CD14-positive monocyte (primary cell): ENCODE measurements at regions not wholly inside any gene's neighbourhood (a gene's known extent, or its start where the extent isn't known, plus 50 kb on each side); places are given as distances from the start of the nearest gene placed in this dataset.

Experiments
- DNase-seq, 3 donors: peaks; one replicate each; pipeline ENCODE4 v3.0.0-alpha.2; 2011 to 2022
- H2AFZ ChIP-seq: 2 replicates; pipeline ENCODE4 v1.6.0; 2012; ENCODE audit warnings: mild to moderate bottlenecking, low read depth, low read length, inconsistent platforms; ENCODE audit not compliant: insufficient read depth, poor library complexity, severe bottlenecking
- H3K27ac ChIP-seq, 2 donors: 1 replicate in 1 of 2; 2 replicates in 1 of 2; pipeline ENCODE4 v1.5.1; 2012 to 2013; ENCODE audit warnings: low read length in 2 of 2, control low read depth in 1 of 2, inconsistent platforms in 1 of 2, low read depth in 1 of 2, mild to moderate bottlenecking in 1 of 2
- H3K27me3 ChIP-seq, 2 donors: one replicate each; pipeline versions ENCODE4 v1.6.0 to v1.6.1; 2011 to 2013; ENCODE audit warnings: low read length in 2 of 2; ENCODE audit not compliant: control insufficient read depth in 2 of 2, insufficient read depth in 2 of 2
- H3K36me3 ChIP-seq, 2 donors: replicated peaks in 1 of 2; 1 replicate in 1 of 2; 2 replicates in 1 of 2; pipeline versions ENCODE4 v1.5.1 to v1.6.1; 2012 to 2013; ENCODE audit warnings: low read length in 2 of 2, control low read depth in 1 of 2, inconsistent platforms in 1 of 2, mild to moderate bottlenecking in 1 of 2; ENCODE audit not compliant: insufficient read depth in 2 of 2, control insufficient read depth in 1 of 2
- H3K4me1 ChIP-seq, 2 donors: 1 replicate in 1 of 2; 2 replicates in 1 of 2; pipeline versions ENCODE4 v1.5.1 to v1.6.1; 2012 to 2013; ENCODE audit warnings: low read length in 2 of 2, control low read depth in 1 of 2, inconsistent platforms in 1 of 2, mild to moderate bottlenecking in 1 of 2, moderate library complexity in 1 of 2; ENCODE audit not compliant: insufficient read depth in 2 of 2, control insufficient read depth in 1 of 2
- H3K4me2 ChIP-seq: replicated peaks from 2 replicates; pipeline ENCODE3; 2012; ENCODE audit warnings: low read length, moderate library complexity, mild to moderate bottlenecking; ENCODE audit not compliant: poor library complexity, severe bottlenecking; ENCODE audit errors: extremely low read depth
- H3K4me3 ChIP-seq, 3 experiments: fragments of 200-600 bp in 1 of 3; sonication (generic) in 1 of 3; replicated peaks in 1 of 3; 1 replicate in 2 of 3; 2 replicates in 1 of 3; pipeline ENCODE4 v1.5.1; 2011 to 2013; ENCODE audit warnings: low read length in 3 of 3, mild to moderate bottlenecking in 3 of 3, control low read depth in 2 of 3, low read depth in 2 of 3, inconsistent platforms in 1 of 3, moderate library complexity in 1 of 3
- H3K79me2 ChIP-seq: 2 replicates; pipeline ENCODE4 v1.6.0; 2012; ENCODE audit warnings: mild to moderate bottlenecking, control low read depth, inconsistent platforms, low read length, moderate library complexity; ENCODE audit not compliant: insufficient read depth
- H3K9ac ChIP-seq: 2 replicates; pipeline ENCODE4 v1.6.0; 2017; ENCODE audit warnings: low read length, mild to moderate bottlenecking; ENCODE audit not compliant: insufficient read depth, poor library complexity, severe bottlenecking
- H3K9me3 ChIP-seq, 2 donors: replicated peaks in 1 of 2; 1 replicate in 1 of 2; 2 replicates in 1 of 2; pipeline versions ENCODE4 v1.5.1 to v1.6.1; 2012 to 2013; ENCODE audit warnings: low read length in 2 of 2, control low read depth in 1 of 2; ENCODE audit not compliant: control insufficient read depth in 1 of 2, insufficient read depth in 1 of 2
- H4K20me1 ChIP-seq: 2 replicates; pipeline ENCODE4 v1.6.0; 2012; ENCODE audit warnings: mild to moderate bottlenecking, low read length, control low read depth, moderate library complexity; ENCODE audit not compliant: insufficient read depth
- H3K27ac Mint-ChIP-seq, 7 donors: one replicate each; pipeline ENCODE4 v1.8.0; 2020; ENCODE audit warnings: mild to moderate bottlenecking in 7 of 7, mixed read lengths in 7 of 7, moderate library complexity in 6 of 7, inconsistent platforms in 2 of 7
- H3K27me3 Mint-ChIP-seq, 3 donors: one replicate each; pipeline ENCODE4 v1.8.0; 2021 to 2022; ENCODE audit warnings: low read depth in 3 of 3, mild to moderate bottlenecking in 3 of 3, mixed read lengths in 3 of 3, moderate library complexity in 3 of 3, inconsistent platforms in 1 of 3
- H3K36me3 Mint-ChIP-seq, 2 donors: one replicate each; pipeline ENCODE4 v1.8.0; 2020; ENCODE audit warnings: mixed read lengths in 2 of 2, inconsistent platforms in 1 of 2, mild to moderate bottlenecking in 1 of 2
- H3K4me1 Mint-ChIP-seq: one replicate; pipeline ENCODE4 v1.8.0; 2020; ENCODE audit warnings: mild to moderate bottlenecking, mixed read lengths
- H3K4me3 Mint-ChIP-seq, 2 donors: one replicate each; pipeline ENCODE4 v1.8.0; 2020; ENCODE audit warnings: mild to moderate bottlenecking in 2 of 2, mixed read lengths in 2 of 2, moderate library complexity in 1 of 2
- H3K9me3 Mint-ChIP-seq, 7 donors: one replicate each; pipeline ENCODE4 v1.8.0; 2020 to 2022; ENCODE audit warnings: mixed read lengths in 7 of 7, mild to moderate bottlenecking in 6 of 7, moderate library complexity in 6 of 7, inconsistent platforms in 2 of 7
- WGBS: methylation state at CpG from one replicate; pipeline ENCODE4 v1.1.5; 2013; ENCODE audit warnings: missing lambda C conversion rate; ENCODE audit not compliant: insufficient coverage; 5-methylcytosine and 5-hydroxymethylcytosine counted together
- intact Hi-C, 2 donors: fragments of 100-400 bp; cut with micrococcal nuclease; formaldehyde crosslinking; loops; one replicate each; pipeline versions ENCODE4 v1.15.0 to v1.15.1; 2023
- TF ChIP-seq, protein P1 (sequence below): fragments of 200-600 bp; IDR thresholded peaks from one replicate; pipeline ENCODE4 v1.8.0; 2022; ENCODE audit warnings: antibody characterized with exemption, mild to moderate bottlenecking

DNA sequence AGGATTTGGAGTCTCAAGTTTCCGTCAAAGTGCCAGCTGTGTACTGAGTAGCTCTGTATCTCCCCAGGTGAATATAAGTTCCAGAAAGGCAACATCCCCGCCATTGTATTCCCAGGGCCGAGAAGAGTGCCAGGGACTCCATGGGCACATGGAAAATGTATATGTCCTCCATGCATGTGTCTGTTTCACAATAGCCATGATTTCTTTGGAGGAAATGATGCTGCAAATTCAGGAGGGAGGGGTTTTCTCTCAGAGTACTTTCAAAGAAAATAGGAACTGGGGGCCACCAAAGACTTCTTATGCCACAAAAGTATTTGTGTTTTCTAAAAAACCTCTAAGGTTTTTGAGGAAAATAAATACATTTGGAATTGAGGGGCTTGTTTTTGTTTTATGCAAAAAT lies 524.6 kb downstream of the BNC2 start:
- no peak overlapping the region for H3K4me3 ChIP-seq
- no peaks in the 10 kb centered on the region for H3K27me3 ChIP-seq
- no peaks in the 10 kb centered on the region for H3K79me2 ChIP-seq
- H3K9me3 ChIP-seq = peaks cover 0 to 2% of the 10 kb centered on the region in 2 donors
- H2AFZ ChIP-seq = no peak overlapping the region
- peak overlapping the region; percentile 23 to 85 (median 74) for H3K27ac Mint-ChIP-seq
- H3K9me3 Mint-ChIP-seq = peaks cover 2 to 20% (median 8%) of the 10 kb centered on the region in 7 donors
- DNase-seq = peak; percentile 15 to 78 (median 37)
- H3K4me1 Mint-ChIP-seq = peaks cover 26% of the 10 kb centered on the region
- no peak overlapping the region for H3K27ac ChIP-seq
- no peak overlapping the region for H3K9ac ChIP-seq
- H3K4me1 ChIP-seq = peaks cover 12 to 17% of the 10 kb centered on the region in 2 donors
- WGBS = 67% methylated on average over 3 of the region's 3 CpGs
- peak overlapping the region in 1 of 2 donors; percentile 21 for H3K4me3 Mint-ChIP-seq
- intact Hi-C loops = no loop called here
- TF ChIP-seq, protein P1, sequence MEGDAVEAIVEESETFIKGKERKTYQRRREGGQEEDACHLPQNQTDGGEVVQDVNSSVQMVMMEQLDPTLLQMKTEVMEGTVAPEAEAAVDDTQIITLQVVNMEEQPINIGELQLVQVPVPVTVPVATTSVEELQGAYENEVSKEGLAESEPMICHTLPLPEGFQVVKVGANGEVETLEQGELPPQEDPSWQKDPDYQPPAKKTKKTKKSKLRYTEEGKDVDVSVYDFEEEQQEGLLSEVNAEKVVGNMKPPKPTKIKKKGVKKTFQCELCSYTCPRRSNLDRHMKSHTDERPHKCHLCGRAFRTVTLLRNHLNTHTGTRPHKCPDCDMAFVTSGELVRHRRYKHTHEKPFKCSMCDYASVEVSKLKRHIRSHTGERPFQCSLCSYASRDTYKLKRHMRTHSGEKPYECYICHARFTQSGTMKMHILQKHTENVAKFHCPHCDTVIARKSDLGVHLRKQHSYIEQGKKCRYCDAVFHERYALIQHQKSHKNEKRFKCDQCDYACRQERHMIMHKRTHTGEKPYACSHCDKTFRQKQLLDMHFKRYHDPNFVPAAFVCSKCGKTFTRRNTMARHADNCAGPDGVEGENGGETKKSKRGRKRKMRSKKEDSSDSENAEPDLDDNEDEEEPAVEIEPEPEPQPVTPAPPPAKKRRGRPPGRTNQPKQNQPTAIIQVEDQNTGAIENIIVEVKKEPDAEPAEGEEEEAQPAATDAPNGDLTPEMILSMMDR = no peak
- peaks cover 0 to 2% (median 2%) of the 10 kb centered on the region in 3 donors for H3K27me3 Mint-ChIP-seq
- no peaks in the 10 kb centered on the region for H3K36me3 Mint-ChIP-seq
- no peaks in the 10 kb centered on the region for H4K20me1 ChIP-seq
- H3K36me3 ChIP-seq = no peaks in the 10 kb centered on the region
- no peak overlapping the region for H3K4me2 ChIP-seq

DNA sequence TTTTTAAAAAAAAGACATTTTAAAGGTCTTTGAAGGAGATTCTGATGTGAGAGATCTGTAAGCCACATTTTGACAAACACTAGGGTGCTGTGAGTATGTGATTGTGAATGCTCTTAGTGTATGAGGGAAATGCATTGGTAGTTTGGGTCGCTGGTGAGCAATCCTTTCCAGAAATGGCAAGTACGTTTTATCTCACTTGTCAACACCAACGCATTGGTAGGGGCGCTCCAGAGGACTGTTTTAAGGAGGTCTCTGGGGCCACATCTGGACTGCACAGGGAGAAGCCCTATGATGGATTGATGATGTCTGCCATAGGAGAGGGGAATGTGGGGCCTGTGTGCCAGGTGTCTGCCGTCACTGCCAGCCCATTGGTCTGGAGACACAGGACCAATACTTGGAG lies 522.6 kb downstream of the BNC2 start:
- WGBS = 96% methylated on average over 5 of the region's 5 CpGs
- intact Hi-C loops = no loop called here
- TF ChIP-seq, protein P1 = no peak
- no peak overlapping the region for H3K4me2 ChIP-seq
- no peak overlapping the region for H3K4me3 Mint-ChIP-seq
- H3K4me3 ChIP-seq = no peak overlapping the region
- H2AFZ ChIP-seq = no peak overlapping the region
- H3K27ac Mint-ChIP-seq = no peak overlapping the region
- peaks cover 21% of the 10 kb centered on the region for H3K4me1 Mint-ChIP-seq
- no peak for DNase-seq
- no peaks in the 10 kb centered on the region for H3K36me3 Mint-ChIP-seq
- H3K27me3 Mint-ChIP-seq = peaks cover 2% of the 10 kb centered on the region in 3 donors
- H3K79me2 ChIP-seq = no peaks in the 10 kb centered on the region
- no peak overlapping the region for H3K27ac ChIP-seq
- peaks cover 12 to 17% of the 10 kb centered on the region in 2 donors for H3K4me1 ChIP-seq
- H3K36me3 ChIP-seq = no peaks in the 10 kb centered on the region
- no peak overlapping the region for H3K9ac ChIP-seq
- no peaks in the 10 kb centered on the region for H4K20me1 ChIP-seq
- H3K27me3 ChIP-seq = no peaks in the 10 kb centered on the region
- peaks cover 0 to 2% of the 10 kb centered on the region in 2 donors for H3K9me3 ChIP-seq
- peaks cover 0 to 16% (median 8%) of the 10 kb centered on the region in 7 donors for H3K9me3 Mint-ChIP-seq
